ENCODE measurements at regions not wholly inside any gene's neighbourhood (a gene's known extent, or its start where the extent isn't known, plus 50 kb on each side); places are given as distances from the start of the nearest gene placed in this dataset.
"Not testable (repeated sequence)": the region's sequence is repeated elsewhere in the genome, so short reads cannot be mapped to it uniquely, and the experiment has no call there.

DNA sequence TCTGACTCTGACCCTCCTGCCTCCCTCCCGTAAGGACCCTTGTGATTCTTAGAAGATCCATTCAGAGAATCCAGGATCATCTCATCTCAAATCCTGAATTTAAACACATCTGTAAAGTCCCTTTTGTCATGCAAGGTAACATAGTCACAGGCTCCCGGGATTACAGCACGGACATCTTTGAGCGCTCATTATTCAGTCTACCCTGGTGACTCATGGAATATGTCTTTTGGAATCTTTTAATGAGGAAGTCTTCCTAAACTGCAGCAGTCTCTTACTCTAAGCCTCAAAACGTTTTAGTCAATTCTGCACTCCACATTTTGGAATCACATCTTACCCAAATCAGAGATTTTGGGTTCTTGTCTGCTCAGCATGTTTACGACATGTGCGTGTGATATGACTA lies 198.5 kb upstream of the IRF2BP2 start:
- H3K4me1 Mint-ChIP-seq, result peaks cover 19% of the 10 kb centered on the region
- intact Hi-C loops (cut with micrococcal nuclease), result not testable (repeated sequence)

DNA sequence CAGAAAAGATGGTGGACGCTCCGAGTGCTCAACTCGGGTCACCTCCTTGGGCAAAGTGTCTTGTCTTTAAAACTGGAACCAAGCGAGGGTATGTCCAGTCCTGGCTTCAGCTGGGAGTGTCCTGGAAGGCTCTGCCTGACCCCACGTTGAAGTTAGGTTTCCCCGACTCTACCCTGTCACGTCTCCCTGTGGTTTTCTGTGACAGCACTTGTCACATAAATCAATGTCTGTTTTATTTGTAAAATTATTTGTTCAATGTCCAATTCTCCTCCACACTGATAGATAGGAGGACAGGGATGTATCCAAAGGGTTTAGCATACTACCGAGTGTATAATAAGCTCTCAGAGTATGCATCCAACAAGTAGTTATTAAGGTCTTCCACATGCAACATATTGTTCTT lies 197.7 kb upstream of the IRF2BP2 start:
- H3K79me2 ChIP-seq (ENCODE audit: insufficient read depth, low read length); H3K9me3 Mint-ChIP-seq; H3K36me3 Mint-ChIP-seq; H4K20me1 ChIP-seq (ENCODE audit: insufficient read depth, low read length); H3K27me3 Mint-ChIP-seq (ENCODE audit: low read depth in 3 of 3); intact Hi-C loops (cut with micrococcal nuclease); H3K27me3 ChIP-seq (ENCODE audit: control insufficient read depth in 2 of 2, insufficient read depth in 2 of 2, low read length in 2 of 2); H3K4me2 ChIP-seq (replicated peaks; ENCODE audit: extremely low read depth, low read length, poor library complexity, severe bottlenecking); DNase-seq; H3K4me3 ChIP-seq (replicated peaks in 1 of 3; ENCODE audit: low read depth in 2 of 3, low read length in 3 of 3); H2AFZ ChIP-seq (ENCODE audit: insufficient read depth, low read depth, low read length, poor library complexity, severe bottlenecking); H3K4me3 Mint-ChIP-seq; H3K9me3 ChIP-seq (replicated peaks in 1 of 2; ENCODE audit: control insufficient read depth in 1 of 2, insufficient read depth in 1 of 2, low read length in 2 of 2); H3K27ac ChIP-seq (ENCODE audit: low read depth in 1 of 2, low read length in 2 of 2); H3K9ac ChIP-seq (ENCODE audit: insufficient read depth, low read length, poor library complexity, severe bottlenecking); H3K27ac Mint-ChIP-seq; H3K36me3 ChIP-seq (replicated peaks in 1 of 2; ENCODE audit: control insufficient read depth in 1 of 2, insufficient read depth in 2 of 2, low read length in 2 of 2): not testable (repeated sequence)
- peaks cover 11 to 26% of the 10 kb centered on the region in 2 donors for H3K4me1 ChIP-seq (ENCODE audit: control insufficient read depth in 1 of 2, insufficient read depth in 2 of 2, low read length in 2 of 2)
- peaks cover 20% of the 10 kb centered on the region for H3K4me1 Mint-ChIP-seq
- no CpG with 5 or more reads among the region's 8 CpGs for WGBS (ENCODE audit: insufficient coverage)

More for the DNA sequence above, 198.5 kb upstream of the IRF2BP2 start:
- DNase-seq; H3K27ac Mint-ChIP-seq; H3K27me3 ChIP-seq (ENCODE audit: control insufficient read depth in 2 of 2, insufficient read depth in 2 of 2, low read length in 2 of 2); H3K4me3 ChIP-seq (replicated peaks in 1 of 3; ENCODE audit: low read depth in 2 of 3, low read length in 3 of 3); H3K4me3 Mint-ChIP-seq; H3K9me3 Mint-ChIP-seq; H3K36me3 ChIP-seq (replicated peaks in 1 of 2; ENCODE audit: control insufficient read depth in 1 of 2, insufficient read depth in 2 of 2, low read length in 2 of 2); H3K36me3 Mint-ChIP-seq; H2AFZ ChIP-seq (ENCODE audit: insufficient read depth, low read depth, low read length, poor library complexity, severe bottlenecking); H3K79me2 ChIP-seq (ENCODE audit: insufficient read depth, low read length); H3K27ac ChIP-seq (ENCODE audit: low read depth in 1 of 2, low read length in 2 of 2); H4K20me1 ChIP-seq (ENCODE audit: insufficient read depth, low read length); H3K9me3 ChIP-seq (replicated peaks in 1 of 2; ENCODE audit: control insufficient read depth in 1 of 2, insufficient read depth in 1 of 2, low read length in 2 of 2); H3K27me3 Mint-ChIP-seq (ENCODE audit: low read depth in 3 of 3); H3K9ac ChIP-seq (ENCODE audit: insufficient read depth, low read length, poor library complexity, severe bottlenecking); H3K4me2 ChIP-seq (replicated peaks; ENCODE audit: extremely low read depth, low read length, poor library complexity, severe bottlenecking): not testable (repeated sequence)
- H3K4me1 ChIP-seq (ENCODE audit: control insufficient read depth in 1 of 2, insufficient read depth in 2 of 2, low read length in 2 of 2), result peaks cover 10 to 24% of the 10 kb centered on the region in 2 donors
- WGBS (ENCODE audit: insufficient coverage), result no CpG with 5 or more reads among the region's 7 CpGs

DNA sequence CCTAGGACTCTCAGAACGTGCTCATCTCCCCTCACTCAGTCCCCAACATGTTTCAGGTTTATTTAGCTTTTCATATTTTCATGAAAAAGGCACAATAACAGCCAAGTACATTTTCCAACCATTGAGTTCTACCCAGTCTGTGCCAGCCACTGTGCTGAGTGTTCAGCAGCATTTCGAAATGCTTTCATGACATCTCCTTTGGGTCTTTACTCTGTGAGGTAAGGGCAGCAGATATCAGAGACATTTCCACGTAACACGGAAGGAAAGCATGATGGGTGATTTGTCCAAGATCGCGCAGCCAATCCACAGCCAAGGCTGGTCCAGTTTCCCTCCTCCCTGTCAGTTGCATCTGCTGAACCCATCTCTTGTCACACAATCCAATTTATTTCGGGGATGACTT lies 192.6 kb upstream of the IRF2BP2 start:
- intact Hi-C loops (cut with micrococcal nuclease), result not testable (repeated sequence)

DNA sequence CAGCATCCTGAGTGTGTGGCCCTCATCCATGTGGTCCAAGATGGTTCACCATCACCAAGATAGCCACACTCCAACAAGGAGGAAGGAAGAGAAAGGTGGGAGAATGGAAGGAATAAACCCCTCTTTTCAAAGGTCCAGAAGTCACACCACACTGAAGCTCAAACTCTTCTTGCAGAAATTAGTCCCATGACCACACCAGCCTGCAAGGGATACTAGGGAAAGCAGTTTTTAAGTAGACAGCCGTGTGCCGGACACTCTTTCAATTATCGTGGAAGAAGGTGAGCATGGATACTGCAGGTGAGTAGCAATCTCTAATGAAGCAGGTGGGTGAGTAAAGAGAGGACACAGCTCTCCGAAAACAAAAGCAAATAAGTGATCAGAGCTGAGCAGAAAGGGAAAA lies 191.7 kb upstream of the IRF2BP2 start:
- H3K27ac Mint-ChIP-seq, result peak overlapping the region in 5 of 7 donors; percentile 15 to 90 (median 56)

More for the DNA sequence above, 192.6 kb upstream of the IRF2BP2 start:
- H4K20me1 ChIP-seq (ENCODE audit: insufficient read depth, low read length); H3K36me3 ChIP-seq (replicated peaks in 1 of 2; ENCODE audit: control insufficient read depth in 1 of 2, insufficient read depth in 2 of 2, low read length in 2 of 2); H3K4me3 Mint-ChIP-seq; H3K27ac ChIP-seq (ENCODE audit: low read depth in 1 of 2, low read length in 2 of 2); H3K79me2 ChIP-seq (ENCODE audit: insufficient read depth, low read length); H3K27me3 ChIP-seq (ENCODE audit: control insufficient read depth in 2 of 2, insufficient read depth in 2 of 2, low read length in 2 of 2); H2AFZ ChIP-seq (ENCODE audit: insufficient read depth, low read depth, low read length, poor library complexity, severe bottlenecking); H3K9me3 Mint-ChIP-seq; H3K27me3 Mint-ChIP-seq (ENCODE audit: low read depth in 3 of 3); H3K4me3 ChIP-seq (replicated peaks in 1 of 3; ENCODE audit: low read depth in 2 of 3, low read length in 3 of 3); H3K9ac ChIP-seq (ENCODE audit: insufficient read depth, low read length, poor library complexity, severe bottlenecking); H3K9me3 ChIP-seq (replicated peaks in 1 of 2; ENCODE audit: control insufficient read depth in 1 of 2, insufficient read depth in 1 of 2, low read length in 2 of 2); H3K4me2 ChIP-seq (replicated peaks; ENCODE audit: extremely low read depth, low read length, poor library complexity, severe bottlenecking); H3K36me3 Mint-ChIP-seq: not testable (repeated sequence)
- peaks cover 19% of the 10 kb centered on the region for H3K4me1 Mint-ChIP-seq
- peak overlapping the region in 1 of 7 donors; percentile 18 for H3K27ac Mint-ChIP-seq
- no CpG with 5 or more reads among the region's 7 CpGs for WGBS (ENCODE audit: insufficient coverage)
- peak; percentile 36 to 75 (median 59) for DNase-seq
- peaks cover 15% of the 10 kb centered on the region in 2 donors for H3K4me1 ChIP-seq (ENCODE audit: control insufficient read depth in 1 of 2, insufficient read depth in 2 of 2, low read length in 2 of 2)

More for the DNA sequence above, 191.7 kb upstream of the IRF2BP2 start:
- Histone ChIP-seq H3K4me1 (ENCODE audit: control insufficient read depth in 1 of 2, insufficient read depth in 2 of 2, low read length in 2 of 2) (peaks cover 15% of the 10 kb centered on the region in 2 donors), H3K27ac (ENCODE audit: low read depth in 1 of 2, low read length in 2 of 2) (peak overlapping the region in 1 of 2 donors; percentile 48)
- H3K9me3 ChIP-seq (replicated peaks in 1 of 2; ENCODE audit: control insufficient read depth in 1 of 2, insufficient read depth in 1 of 2, low read length in 2 of 2); H3K27me3 Mint-ChIP-seq (ENCODE audit: low read depth in 3 of 3); H3K9me3 Mint-ChIP-seq; intact Hi-C loops (cut with micrococcal nuclease); H3K27me3 ChIP-seq (ENCODE audit: control insufficient read depth in 2 of 2, insufficient read depth in 2 of 2, low read length in 2 of 2); H3K79me2 ChIP-seq (ENCODE audit: insufficient read depth, low read length); H2AFZ ChIP-seq (ENCODE audit: insufficient read depth, low read depth, low read length, poor library complexity, severe bottlenecking); H4K20me1 ChIP-seq (ENCODE audit: insufficient read depth, low read length); H3K36me3 Mint-ChIP-seq; H3K9ac ChIP-seq (ENCODE audit: insufficient read depth, low read length, poor library complexity, severe bottlenecking); H3K36me3 ChIP-seq (replicated peaks in 1 of 2; ENCODE audit: control insufficient read depth in 1 of 2, insufficient read depth in 2 of 2, low read length in 2 of 2); H3K4me3 ChIP-seq (replicated peaks in 1 of 3; ENCODE audit: low read depth in 2 of 3, low read length in 3 of 3); H3K4me2 ChIP-seq (replicated peaks; ENCODE audit: extremely low read depth, low read length, poor library complexity, severe bottlenecking): not testable (repeated sequence)
- WGBS (ENCODE audit: insufficient coverage), result 100% methylated on average over 1 of the region's 4 CpGs
- Mint-ChIP-seq H3K4me1 (peaks cover 19% of the 10 kb centered on the region), H3K4me3 (peak overlapping the region in 1 of 2 donors; percentile 23)
- DNase-seq, result peak in 1 of 3 donors; percentile 16

Measured in CD14-positive monocyte (primary cell).